ENCODE measurements at regions not wholly inside any gene's neighbourhood (a gene's known extent, or its start where the extent isn't known, plus 50 kb on each side); places are given as distances from the start of the nearest gene placed in this dataset.

DNA sequence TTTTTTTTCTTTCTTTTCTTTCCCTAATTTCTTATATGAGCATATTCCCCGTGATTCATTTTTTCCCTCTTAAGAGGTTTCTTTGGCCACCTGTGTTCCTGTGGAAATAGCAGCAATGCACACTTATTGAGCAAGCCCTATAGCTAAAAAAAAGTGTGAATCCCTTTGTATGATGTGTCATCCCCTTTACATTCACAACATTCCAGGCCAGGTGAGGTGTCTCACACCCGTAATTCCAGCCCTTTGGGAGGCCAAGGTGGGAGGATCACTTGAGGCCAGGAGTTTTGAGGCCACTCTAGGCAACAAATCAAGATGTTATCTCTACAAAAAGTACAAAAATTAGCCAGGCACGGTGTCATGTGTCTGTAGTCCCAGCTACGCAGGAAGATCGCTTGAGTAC is 700.4 kb upstream of the TBX3 start:
- TF ChIP-seq CTCF (conservative IDR thresholded peaks at IDR 0.05; ENCODE audit: low read length) = no peak
- TF ChIP-seq EZH2phosphoT487 (IDR thresholded peaks at IDR 0.05; ENCODE audit: borderline replicate concordance) = no peak

Data from Loucy (cell line).